ENCODE measurements at regions not wholly inside any gene's neighbourhood (a gene's known extent, or its start where the extent isn't known, plus 50 kb on each side); places are given as distances from the start of the nearest gene placed in this dataset.

DNA sequence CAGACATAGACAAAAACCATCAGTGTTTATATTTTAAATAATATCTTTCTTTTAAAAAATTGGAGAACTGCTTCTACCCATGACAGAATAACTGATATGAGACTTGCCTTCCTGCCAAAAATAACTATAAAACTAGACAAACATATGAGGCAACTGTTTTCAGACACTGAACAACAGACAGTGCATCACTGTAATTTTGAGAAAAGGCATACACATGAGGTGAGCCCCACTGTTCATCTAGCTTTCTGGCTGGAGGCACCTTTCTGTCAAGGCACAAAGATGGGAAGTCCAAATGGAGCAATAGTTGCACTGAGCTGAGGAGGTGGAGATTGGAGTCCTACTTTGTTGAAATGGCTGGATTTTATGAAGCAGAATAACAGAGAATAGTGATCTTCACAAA lies 71.9 kb upstream of the ZNF507 start:
- no peak for DNase-seq (ENCODE audit: low spot score)
- no peaks in the 10 kb centered on the region for H3K4me1 Mint-ChIP-seq (ENCODE audit: low read depth)
- H3K4me3 Mint-ChIP-seq (ENCODE audit: unreplicated experiment): no peak overlapping the region
- H3K36me3 Mint-ChIP-seq (ENCODE audit: low read depth): peaks cover 2% of the 10 kb centered on the region
- no peak overlapping the region for H3K27ac Mint-ChIP-seq (ENCODE audit: unreplicated experiment)
- TF ChIP-seq, protein P1, sequence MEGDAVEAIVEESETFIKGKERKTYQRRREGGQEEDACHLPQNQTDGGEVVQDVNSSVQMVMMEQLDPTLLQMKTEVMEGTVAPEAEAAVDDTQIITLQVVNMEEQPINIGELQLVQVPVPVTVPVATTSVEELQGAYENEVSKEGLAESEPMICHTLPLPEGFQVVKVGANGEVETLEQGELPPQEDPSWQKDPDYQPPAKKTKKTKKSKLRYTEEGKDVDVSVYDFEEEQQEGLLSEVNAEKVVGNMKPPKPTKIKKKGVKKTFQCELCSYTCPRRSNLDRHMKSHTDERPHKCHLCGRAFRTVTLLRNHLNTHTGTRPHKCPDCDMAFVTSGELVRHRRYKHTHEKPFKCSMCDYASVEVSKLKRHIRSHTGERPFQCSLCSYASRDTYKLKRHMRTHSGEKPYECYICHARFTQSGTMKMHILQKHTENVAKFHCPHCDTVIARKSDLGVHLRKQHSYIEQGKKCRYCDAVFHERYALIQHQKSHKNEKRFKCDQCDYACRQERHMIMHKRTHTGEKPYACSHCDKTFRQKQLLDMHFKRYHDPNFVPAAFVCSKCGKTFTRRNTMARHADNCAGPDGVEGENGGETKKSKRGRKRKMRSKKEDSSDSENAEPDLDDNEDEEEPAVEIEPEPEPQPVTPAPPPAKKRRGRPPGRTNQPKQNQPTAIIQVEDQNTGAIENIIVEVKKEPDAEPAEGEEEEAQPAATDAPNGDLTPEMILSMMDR (IDR thresholded peaks at IDR 0.05): no peak
- peaks cover 6% of the 10 kb centered on the region for H3K9me3 Mint-ChIP-seq (ENCODE audit: low read depth)
- H3K27me3 Mint-ChIP-seq (ENCODE audit: low read depth): peaks cover 7% of the 10 kb centered on the region

DNA sequence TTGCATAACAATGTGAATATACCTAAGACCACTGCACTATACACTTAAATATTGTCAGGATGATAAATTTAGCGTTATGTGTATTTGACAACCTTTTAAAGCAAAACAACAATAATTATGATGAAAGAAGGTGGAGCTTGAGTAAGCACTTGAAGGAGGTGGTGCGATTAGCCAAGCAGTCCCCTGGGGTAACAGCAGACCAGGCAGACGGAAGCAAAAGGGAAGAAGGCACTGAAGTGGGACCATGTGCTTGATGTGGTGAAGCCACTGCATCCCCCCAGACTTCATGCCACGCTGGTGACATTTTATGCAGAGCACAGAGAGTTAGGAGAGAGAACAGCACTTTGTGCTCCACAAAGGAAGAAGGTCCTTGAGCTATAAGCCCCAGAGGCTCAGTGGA lies 58.3 kb upstream of the ZNF507 start:
- no peak overlapping the region for H3K27ac Mint-ChIP-seq (ENCODE audit: unreplicated experiment)
- TF ChIP-seq, protein P1 (IDR thresholded peaks at IDR 0.05): no peak
- no peak for DNase-seq (ENCODE audit: low spot score)
- no peaks in the 10 kb centered on the region for H3K36me3 Mint-ChIP-seq (ENCODE audit: low read depth)
- no peaks in the 10 kb centered on the region for H3K4me1 Mint-ChIP-seq (ENCODE audit: low read depth)
- no peak overlapping the region for H3K4me3 Mint-ChIP-seq (ENCODE audit: unreplicated experiment)
- no peaks in the 10 kb centered on the region for H3K9me3 Mint-ChIP-seq (ENCODE audit: low read depth)
- peaks cover 16% of the 10 kb centered on the region for H3K27me3 Mint-ChIP-seq (ENCODE audit: low read depth)

DNA sequence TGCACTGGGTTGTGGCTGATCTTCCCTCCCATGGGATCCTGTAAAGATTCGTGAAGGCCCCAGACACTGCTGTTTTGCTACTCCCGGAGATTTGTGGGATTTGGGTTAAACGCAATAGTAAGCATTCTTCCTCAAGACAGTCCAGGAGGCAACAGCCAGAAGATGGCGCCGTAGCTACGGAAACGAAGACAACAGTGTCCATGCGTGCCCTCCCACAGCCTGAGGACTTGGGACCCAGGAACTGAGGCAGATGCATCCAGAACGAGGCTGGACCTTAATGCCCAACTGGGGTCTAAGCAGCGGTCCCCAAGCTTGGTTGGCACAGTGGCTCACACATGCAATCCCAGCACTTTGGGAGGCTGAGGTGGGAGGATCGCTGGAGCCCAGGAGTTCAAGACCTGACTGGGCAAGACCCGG lies 57.6 kb upstream of the ZNF507 start:
- TF ChIP-seq, protein P1 (IDR thresholded peaks at IDR 0.05): peak; percentile 70

DNA sequence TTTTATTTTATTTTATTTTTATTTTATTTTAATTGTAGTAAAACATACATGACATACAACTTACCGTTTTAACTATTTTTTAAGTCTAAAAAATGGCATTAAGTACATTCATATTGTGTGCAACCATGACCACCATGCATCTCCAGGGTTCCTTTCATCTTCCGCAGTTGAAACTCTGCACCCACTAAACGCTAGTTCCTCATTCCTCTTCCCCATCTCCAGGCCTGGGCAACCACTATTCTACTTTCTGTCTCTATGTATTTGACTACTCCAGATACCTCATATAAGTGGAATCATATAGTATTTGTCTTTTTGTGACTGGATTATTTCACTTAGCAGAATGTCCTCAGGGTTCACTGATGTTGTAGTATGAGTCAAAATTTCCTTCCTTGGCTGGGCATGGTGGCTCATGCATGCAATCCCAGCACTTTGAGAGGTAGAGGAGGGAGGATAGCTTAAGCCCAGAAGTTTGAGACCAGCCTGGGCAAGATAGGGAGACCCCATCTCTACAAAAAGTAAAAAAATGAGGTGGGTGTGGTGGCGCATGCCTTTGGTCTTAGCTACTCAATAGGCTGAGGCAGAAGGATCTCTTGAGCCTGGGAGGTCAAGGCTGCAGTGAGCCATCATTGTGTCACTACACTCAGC lies 55.7 kb upstream of the ZNF507 start:
- Mint-ChIP-seq H3K4me1 (ENCODE audit: low read depth) (no peaks in the 10 kb centered on the region), H3K4me3 (ENCODE audit: unreplicated experiment) (no peak overlapping the region), H3K36me3 (ENCODE audit: low read depth) (no peaks in the 10 kb centered on the region), H3K27ac (ENCODE audit: unreplicated experiment) (no peak overlapping the region), H3K27me3 (ENCODE audit: low read depth) (peaks cover 13% of the 10 kb centered on the region), H3K9me3 (ENCODE audit: low read depth) (no peaks in the 10 kb centered on the region)
- no peak for DNase-seq (ENCODE audit: low spot score)
- TF ChIP-seq, protein P1 (IDR thresholded peaks at IDR 0.05): no peak

More for the DNA sequence above, 57.6 kb upstream of the ZNF507 start:
- no peak for DNase-seq (ENCODE audit: low spot score)
- H3K4me3 Mint-ChIP-seq (ENCODE audit: unreplicated experiment): no peak overlapping the region
- H3K27ac Mint-ChIP-seq (ENCODE audit: unreplicated experiment): no peak overlapping the region
- peaks cover 16% of the 10 kb centered on the region for H3K27me3 Mint-ChIP-seq (ENCODE audit: low read depth)
- no peaks in the 10 kb centered on the region for H3K36me3 Mint-ChIP-seq (ENCODE audit: low read depth)
- H3K9me3 Mint-ChIP-seq (ENCODE audit: low read depth): no peaks in the 10 kb centered on the region
- H3K4me1 Mint-ChIP-seq (ENCODE audit: low read depth): no peaks in the 10 kb centered on the region

DNA sequence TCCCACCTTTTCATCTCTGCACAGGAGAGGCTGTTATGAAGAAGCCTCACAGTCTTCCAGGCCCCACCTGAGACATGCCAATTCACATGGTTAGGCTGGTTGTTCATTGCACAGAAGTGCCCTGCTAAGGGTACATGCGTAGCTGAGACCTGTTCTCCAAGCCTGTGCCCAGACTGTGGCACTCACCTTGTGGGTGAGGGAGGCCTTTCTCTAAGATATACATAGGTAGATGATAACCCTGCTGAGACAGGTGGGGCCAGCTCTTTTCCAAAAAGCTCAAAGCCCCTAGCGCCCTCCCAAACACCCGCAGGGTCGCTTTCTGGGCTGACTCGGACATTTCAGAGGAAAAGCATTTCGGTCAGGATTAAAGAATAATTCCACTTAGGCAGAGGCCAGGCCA lies 53.5 kb upstream of the ZNF507 start:
- no peak for DNase-seq (ENCODE audit: low spot score)
- Mint-ChIP-seq H3K9me3 (ENCODE audit: low read depth) (no peaks in the 10 kb centered on the region), H3K27ac (ENCODE audit: unreplicated experiment) (no peak overlapping the region), H3K4me1 (ENCODE audit: low read depth) (no peaks in the 10 kb centered on the region), H3K36me3 (ENCODE audit: low read depth) (no peaks in the 10 kb centered on the region), H3K27me3 (ENCODE audit: low read depth) (peaks cover 10% of the 10 kb centered on the region), H3K4me3 (ENCODE audit: unreplicated experiment) (no peak overlapping the region)
- TF ChIP-seq, protein P1 (IDR thresholded peaks at IDR 0.05): no peak

All from chondrocyte (in vitro differentiated cells).